IMR-90 (cell line): ENCODE measurements at regions not wholly inside any gene's neighbourhood (a gene's known extent, or its start where the extent isn't known, plus 50 kb on each side); places are given as distances from the start of the nearest gene placed in this dataset.

Experiments used
- ATAC-seq: fragments of 200-7000 bp; cut with Tn5 transposase; 2 replicates; pipeline ENCODE4 v1.9.1; 2020; ENCODE audit warnings: low read depth, mild to moderate bottlenecking, moderate library complexity
- BruUV-seq: library from RNA; stranded (reverse); fragments of 400-500 nt; replicated peaks from 2 replicates; lab custom pipeline; 2021; lab: Mats Ljungman, UMichigan
- CTCF ChIA-PET: fragments of 300-600 bp; formaldehyde crosslinking; extraction: SDS; loops from one replicate; lab custom pipeline; 2021; ENCODE audit warnings: antibody characterized with exemption; lab: Yijun Ruan, JAX
- POLR2A ChIA-PET: fragments of 300-600 bp; sonication (Branson Sonifier 250); formaldehyde crosslinking; loops from one replicate; lab custom pipeline; 2022; ENCODE audit warnings: antibody characterized with exemption; ENCODE audit not compliant: unreplicated experiment; lab: Charles Lee
- DNase-seq: peaks from one replicate; pipeline ENCODE4 v3.0.0; 2013
- H2AFZ ChIP-seq: replicated peaks from 2 replicates; pipeline ENCODE3; 2013; ENCODE audit warnings: low read length, mild to moderate bottlenecking; ENCODE audit not compliant: poor library complexity
- H2AK5ac ChIP-seq: 2 replicates; pipeline ENCODE4 v1.6.1; 2013; ENCODE audit warnings: low read depth, low read length, inconsistent platforms
- H2AK9ac ChIP-seq: replicated peaks from 2 replicates; pipeline ENCODE3; 2013; ENCODE audit warnings: mild to moderate bottlenecking, low read depth, low read length, moderate library complexity; ENCODE audit not compliant: poor library complexity
- H2BK120ac ChIP-seq: 2 replicates; pipeline ENCODE4 v1.6.1; 2013; ENCODE audit warnings: low read depth, low read length, inconsistent platforms
- H2BK15ac ChIP-seq: 3 replicates; pipeline ENCODE4 v1.6.1; 2013; ENCODE audit warnings: low read depth, low read length, inconsistent platforms
- H2BK20ac ChIP-seq: 2 replicates; pipeline ENCODE4 v1.6.1; 2013; ENCODE audit warnings: low read depth, mild to moderate bottlenecking, inconsistent platforms, low read length, moderate library complexity
- H2BK5ac ChIP-seq: 2 replicates; pipeline ENCODE4 v1.6.1; 2013; ENCODE audit warnings: mild to moderate bottlenecking, low read depth, low read length, inconsistent platforms; ENCODE audit not compliant: poor library complexity, severe bottlenecking
- H3K14ac ChIP-seq: replicated peaks from 2 replicates; pipeline ENCODE4 v1.6.1; 2013; ENCODE audit warnings: low read depth, low read length, inconsistent platforms
- H3K18ac ChIP-seq: 2 replicates; pipeline ENCODE4 v1.6.1; 2013; ENCODE audit warnings: low read depth, low read length, control low read depth
- H3K23ac ChIP-seq: 2 replicates; pipeline ENCODE4 v1.6.1; 2013; ENCODE audit warnings: low read depth, low read length, inconsistent platforms
- H3K27ac ChIP-seq: 2 replicates; pipeline ENCODE4 v1.5.1; 2013; ENCODE audit warnings: mild to moderate bottlenecking, control low read depth, low read length; ENCODE audit not compliant: insufficient read depth
- H3K27me3 ChIP-seq: 2 replicates; pipeline ENCODE4 v1.6.1; 2013; ENCODE audit warnings: low read length; ENCODE audit not compliant: control insufficient read depth, insufficient read depth
- H3K36me3 ChIP-seq: 2 replicates; pipeline ENCODE4 v1.6.1; 2013; ENCODE audit warnings: low read length, mixed read lengths; ENCODE audit not compliant: control insufficient read depth, insufficient read depth
- H3K4ac ChIP-seq: 2 replicates; pipeline ENCODE4 v1.6.1; 2013; ENCODE audit warnings: low read depth, low read length, inconsistent platforms
- H3K4me1 ChIP-seq: 2 replicates; pipeline ENCODE4 v1.6.1; 2013; ENCODE audit warnings: low read length, mixed read lengths; ENCODE audit not compliant: control insufficient read depth, insufficient read depth
- H3K4me2 ChIP-seq: 2 replicates; pipeline ENCODE4 v1.6.1; 2013; ENCODE audit warnings: low read depth, mild to moderate bottlenecking, control low read depth, low read length, moderate library complexity
- H3K4me3 ChIP-seq: 2 replicates; pipeline ENCODE4 v1.5.1; 2013; ENCODE audit warnings: low read depth, mild to moderate bottlenecking, control low read depth, low read length, moderate library complexity; ENCODE audit not compliant: insufficient read depth
- H3K56ac ChIP-seq: 2 replicates; pipeline ENCODE4 v1.6.1; 2013; ENCODE audit warnings: low read length, inconsistent platforms; ENCODE audit not compliant: insufficient read depth; ENCODE audit errors: extremely low read depth
- H3K79me1 ChIP-seq, 2 experiments: 2 replicates each; pipeline ENCODE4 v1.6.1; 2013; ENCODE audit warnings: low read length in 2 of 2, inconsistent platforms in 1 of 2, low read depth in 1 of 2
- H3K9ac ChIP-seq: 2 replicates; pipeline ENCODE4 v1.6.1; 2013; ENCODE audit warnings: low read depth, low read length, control low read depth
- H3K9me1 ChIP-seq: 2 replicates; pipeline ENCODE4 v1.6.1; 2013; ENCODE audit warnings: low read length, inconsistent platforms; ENCODE audit not compliant: insufficient read depth
- H3K9me3 ChIP-seq: 2 replicates; pipeline ENCODE4 v1.6.1; 2013; ENCODE audit warnings: low read length; ENCODE audit not compliant: control insufficient read depth, insufficient read depth
- H4K20me1 ChIP-seq: 2 replicates; pipeline ENCODE4 v1.6.1; 2013; ENCODE audit warnings: low read length, inconsistent platforms; ENCODE audit not compliant: insufficient read depth
- H4K5ac ChIP-seq: 2 replicates; pipeline ENCODE4 v1.6.1; 2013; ENCODE audit warnings: mild to moderate bottlenecking, low read depth, low read length, control low read depth
- H4K8ac ChIP-seq, 2 experiments: 2 replicates each; pipeline ENCODE4 v1.6.1; 2013; ENCODE audit warnings: low read depth in 2 of 2, low read length in 2 of 2, control low read depth in 1 of 2, inconsistent platforms in 1 of 2
- H4K91ac ChIP-seq: 2 replicates; pipeline ENCODE4 v1.6.1; 2013; ENCODE audit warnings: low read depth, low read length, inconsistent platforms; ENCODE audit not compliant: insufficient read depth
- BHLHE40 ChIP-seq: fragments of 150-350 bp; IDR thresholded peaks from 2 replicates; pipeline ENCODE4 v1.6.1; 2016; ENCODE audit warnings: mild to moderate bottlenecking, low read depth, low read length
- MAZ ChIP-seq: IDR thresholded peaks from 2 replicates; pipeline ENCODE4 v1.6.1; 2012; ENCODE audit warnings: low read depth, mild to moderate bottlenecking, low read length, improper control_type of control experiment, moderate library complexity, borderline replicate concordance
- MXI1 ChIP-seq: IDR thresholded peaks from 2 replicates; pipeline ENCODE4 v1.6.1; 2012; ENCODE audit warnings: low read depth, mild to moderate bottlenecking, low read length, moderate library complexity, borderline replicate concordance
- NFE2L2 ChIP-seq: fragments of 150-350 bp; IDR thresholded peaks from 2 replicates; pipeline ENCODE4 v1.6.1; 2016; ENCODE audit warnings: low read depth, mild to moderate bottlenecking, low read length
- POLR2A ChIP-seq: IDR thresholded peaks from 2 replicates; pipeline ENCODE4 v1.6.1; 2012; ENCODE audit warnings: mild to moderate bottlenecking, low read depth, low read length
- RCOR1 ChIP-seq: IDR thresholded peaks from 2 replicates; pipeline ENCODE4 v1.6.1; 2012; ENCODE audit warnings: mild to moderate bottlenecking, low read length, improper control_type of control experiment; ENCODE audit not compliant: insufficient replicate concordance
- RFX5 ChIP-seq: IDR thresholded peaks from 2 replicates; pipeline ENCODE4 v1.8.0; 2012; ENCODE audit warnings: low read depth, mild to moderate bottlenecking, low read length, moderate library complexity
- SMC3 ChIP-seq: fragments of 150-350 bp; IDR thresholded peaks from 2 replicates; pipeline ENCODE4 v1.6.1; 2016; ENCODE audit warnings: low read depth, mild to moderate bottlenecking, antibody characterized with exemption, low read length, moderate library complexity
- WGBS, 2 experiments: methylation state at CpG; one replicate each; pipeline versions ENCODE4 v1.1.5 to v1.1.7; 2013; ENCODE audit warnings: missing lambda C conversion rate in 2 of 2; ENCODE audit not compliant: insufficient read length in 1 of 2; ENCODE audit errors: extremely low coverage in 2 of 2; 5-methylcytosine and 5-hydroxymethylcytosine counted together
- dilution Hi-C: fragments of 300-500 bp; cut with HindIII; formaldehyde crosslinking; loops from one replicate; pipeline ENCODE4 v1.14.3; 2018; ENCODE audit warnings: low sequenced_read_pairs; ENCODE audit not compliant: unreplicated experiment
- in situ Hi-C: fragments of 300-500 bp; cut with MboI; formaldehyde crosslinking; loops from 3 replicates; pipeline ENCODE4 v1.14.3; 2019; ENCODE audit warnings: low sequenced_read_pairs, inconsistent platforms, mixed read lengths
- intact Hi-C: fragments of 100-400 bp; cut with micrococcal nuclease; formaldehyde crosslinking; loops from 2 replicates; pipeline ENCODE4 v1.10.0; 2022
- TF ChIP-seq, protein P1 (sequence below): fragments of 150-350 bp; IDR thresholded peaks from 2 replicates; pipeline ENCODE4 v1.6.1; 2016; ENCODE audit warnings: low read depth, mild to moderate bottlenecking, low read length, moderate library complexity, borderline replicate concordance

- ChIA-PET POLR2A (interaction anchor here (0.6 kb wide), 1 partner anchor 24 kb away, joined by 3 read pairs; no protein-coding TSS in a partner anchor), CTCF (no interaction called here)
- Histone ChIP-seq H4K8ac (no peak overlapping the region), H3K9ac (no peak overlapping the region), H2BK5ac (no peak overlapping the region), H2BK15ac (no peak overlapping the region), H2BK120ac (no peak overlapping the region), H2AK5ac (no peak overlapping the region), H4K5ac (no peak overlapping the region), H3K36me3 (no peaks in the 10 kb centered on the region), H2AFZ (no peak overlapping the region), H3K23ac (no peak overlapping the region), H3K4ac (no peak overlapping the region), H3K56ac (no peak overlapping the region), H3K9me1 (no peaks in the 10 kb centered on the region), H3K9me3 (no peaks in the 10 kb centered on the region), H4K20me1 (no peaks in the 10 kb centered on the region), H3K18ac (no peak overlapping the region), H3K79me1 (no peaks in the 10 kb centered on the region), H4K91ac (no peak overlapping the region), H3K4me3 (no peak overlapping the region), H2AK9ac (no peak overlapping the region), H3K4me2 (no peak overlapping the region), H3K14ac (no peak overlapping the region), H3K27ac (no peak overlapping the region), H2BK20ac (no peak overlapping the region), H3K27me3 (no peaks in the 10 kb centered on the region; the same call in 1 of the 2 replicates), H3K4me1 (no peaks in the 10 kb centered on the region)
- dilution Hi-C loops = no loop called here
- no TSS peak for BruUV-seq
- no CpG with 5 or more reads among the region's 3 CpGs for WGBS, 2 experiments
- TF ChIP-seq RCOR1 (no peak), MXI1 (no peak), MAZ (no peak), NFE2L2 (no peak), RFX5 (no peak), SMC3 (no peak), POLR2A (no peak), BHLHE40 (no peak)
- TF ChIP-seq, protein P1, sequence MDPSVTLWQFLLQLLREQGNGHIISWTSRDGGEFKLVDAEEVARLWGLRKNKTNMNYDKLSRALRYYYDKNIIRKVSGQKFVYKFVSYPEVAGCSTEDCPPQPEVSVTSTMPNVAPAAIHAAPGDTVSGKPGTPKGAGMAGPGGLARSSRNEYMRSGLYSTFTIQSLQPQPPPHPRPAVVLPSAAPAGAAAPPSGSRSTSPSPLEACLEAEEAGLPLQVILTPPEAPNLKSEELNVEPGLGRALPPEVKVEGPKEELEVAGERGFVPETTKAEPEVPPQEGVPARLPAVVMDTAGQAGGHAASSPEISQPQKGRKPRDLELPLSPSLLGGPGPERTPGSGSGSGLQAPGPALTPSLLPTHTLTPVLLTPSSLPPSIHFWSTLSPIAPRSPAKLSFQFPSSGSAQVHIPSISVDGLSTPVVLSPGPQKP = no peak
- intact Hi-C loops = no loop called here
- DNase-seq = no peak
- no peak for ATAC-seq
- in situ Hi-C loops = no loop called here
Measured at GRCh38 chr18:41418598-41418997, 536.4 kb upstream of the PIK3C3 start.
